CD14-positive monocyte (primary cell): ENCODE measurements at regions not wholly inside any gene's neighbourhood (a gene's known extent, or its start where the extent isn't known, plus 50 kb on each side); places are given as distances from the start of the nearest gene placed in this dataset.
A peak's percentile ranks its signal among the peaks of the same experiment; 100 is the strongest.

Experiments used
- DNase-seq, 3 donors: peaks; one replicate each; pipeline ENCODE4 v3.0.0-alpha.2; 2011 to 2022
- H2AFZ ChIP-seq: 2 replicates; pipeline ENCODE4 v1.6.0; 2012; ENCODE audit warnings: mild to moderate bottlenecking, low read depth, low read length, inconsistent platforms; ENCODE audit not compliant: insufficient read depth, poor library complexity, severe bottlenecking
- H3K27ac ChIP-seq, 2 donors: 1 replicate in 1 of 2; 2 replicates in 1 of 2; pipeline ENCODE4 v1.5.1; 2012 to 2013; ENCODE audit warnings: low read length in 2 of 2, control low read depth in 1 of 2, inconsistent platforms in 1 of 2, low read depth in 1 of 2, mild to moderate bottlenecking in 1 of 2
- H3K27me3 ChIP-seq, 2 donors: one replicate each; pipeline versions ENCODE4 v1.6.0 to v1.6.1; 2011 to 2013; ENCODE audit warnings: low read length in 2 of 2; ENCODE audit not compliant: control insufficient read depth in 2 of 2, insufficient read depth in 2 of 2
- H3K36me3 ChIP-seq, 2 donors: replicated peaks in 1 of 2; 1 replicate in 1 of 2; 2 replicates in 1 of 2; pipeline versions ENCODE4 v1.5.1 to v1.6.1; 2012 to 2013; ENCODE audit warnings: low read length in 2 of 2, control low read depth in 1 of 2, inconsistent platforms in 1 of 2, mild to moderate bottlenecking in 1 of 2; ENCODE audit not compliant: insufficient read depth in 2 of 2, control insufficient read depth in 1 of 2
- H3K4me1 ChIP-seq, 2 donors: 1 replicate in 1 of 2; 2 replicates in 1 of 2; pipeline versions ENCODE4 v1.5.1 to v1.6.1; 2012 to 2013; ENCODE audit warnings: low read length in 2 of 2, control low read depth in 1 of 2, inconsistent platforms in 1 of 2, mild to moderate bottlenecking in 1 of 2, moderate library complexity in 1 of 2; ENCODE audit not compliant: insufficient read depth in 2 of 2, control insufficient read depth in 1 of 2
- H3K4me2 ChIP-seq: replicated peaks from 2 replicates; pipeline ENCODE3; 2012; ENCODE audit warnings: low read length, moderate library complexity, mild to moderate bottlenecking; ENCODE audit not compliant: poor library complexity, severe bottlenecking; ENCODE audit errors: extremely low read depth
- H3K4me3 ChIP-seq, 3 experiments: fragments of 200-600 bp in 1 of 3; sonication (generic) in 1 of 3; replicated peaks in 1 of 3; 1 replicate in 2 of 3; 2 replicates in 1 of 3; pipeline ENCODE4 v1.5.1; 2011 to 2013; ENCODE audit warnings: low read length in 3 of 3, mild to moderate bottlenecking in 3 of 3, control low read depth in 2 of 3, low read depth in 2 of 3, inconsistent platforms in 1 of 3, moderate library complexity in 1 of 3
- H3K79me2 ChIP-seq: 2 replicates; pipeline ENCODE4 v1.6.0; 2012; ENCODE audit warnings: mild to moderate bottlenecking, control low read depth, inconsistent platforms, low read length, moderate library complexity; ENCODE audit not compliant: insufficient read depth
- H3K9ac ChIP-seq: 2 replicates; pipeline ENCODE4 v1.6.0; 2017; ENCODE audit warnings: low read length, mild to moderate bottlenecking; ENCODE audit not compliant: insufficient read depth, poor library complexity, severe bottlenecking
- H3K9me3 ChIP-seq, 2 donors: replicated peaks in 1 of 2; 1 replicate in 1 of 2; 2 replicates in 1 of 2; pipeline versions ENCODE4 v1.5.1 to v1.6.1; 2012 to 2013; ENCODE audit warnings: low read length in 2 of 2, control low read depth in 1 of 2; ENCODE audit not compliant: control insufficient read depth in 1 of 2, insufficient read depth in 1 of 2
- H4K20me1 ChIP-seq: 2 replicates; pipeline ENCODE4 v1.6.0; 2012; ENCODE audit warnings: mild to moderate bottlenecking, low read length, control low read depth, moderate library complexity; ENCODE audit not compliant: insufficient read depth
- H3K27ac Mint-ChIP-seq, 7 donors: one replicate each; pipeline ENCODE4 v1.8.0; 2020; ENCODE audit warnings: mild to moderate bottlenecking in 7 of 7, mixed read lengths in 7 of 7, moderate library complexity in 6 of 7, inconsistent platforms in 2 of 7
- H3K27me3 Mint-ChIP-seq, 3 donors: one replicate each; pipeline ENCODE4 v1.8.0; 2021 to 2022; ENCODE audit warnings: low read depth in 3 of 3, mild to moderate bottlenecking in 3 of 3, mixed read lengths in 3 of 3, moderate library complexity in 3 of 3, inconsistent platforms in 1 of 3
- H3K36me3 Mint-ChIP-seq, 2 donors: one replicate each; pipeline ENCODE4 v1.8.0; 2020; ENCODE audit warnings: mixed read lengths in 2 of 2, inconsistent platforms in 1 of 2, mild to moderate bottlenecking in 1 of 2
- H3K4me1 Mint-ChIP-seq: one replicate; pipeline ENCODE4 v1.8.0; 2020; ENCODE audit warnings: mild to moderate bottlenecking, mixed read lengths
- H3K4me3 Mint-ChIP-seq, 2 donors: one replicate each; pipeline ENCODE4 v1.8.0; 2020; ENCODE audit warnings: mild to moderate bottlenecking in 2 of 2, mixed read lengths in 2 of 2, moderate library complexity in 1 of 2
- H3K9me3 Mint-ChIP-seq, 7 donors: one replicate each; pipeline ENCODE4 v1.8.0; 2020 to 2022; ENCODE audit warnings: mixed read lengths in 7 of 7, mild to moderate bottlenecking in 6 of 7, moderate library complexity in 6 of 7, inconsistent platforms in 2 of 7
- WGBS: methylation state at CpG from one replicate; pipeline ENCODE4 v1.1.5; 2013; ENCODE audit warnings: missing lambda C conversion rate; ENCODE audit not compliant: insufficient coverage; 5-methylcytosine and 5-hydroxymethylcytosine counted together
- intact Hi-C, 2 donors: fragments of 100-400 bp; cut with micrococcal nuclease; formaldehyde crosslinking; loops; one replicate each; pipeline versions ENCODE4 v1.15.0 to v1.15.1; 2023
- TF ChIP-seq, protein P1 (sequence below): fragments of 200-600 bp; IDR thresholded peaks from one replicate; pipeline ENCODE4 v1.8.0; 2022; ENCODE audit warnings: antibody characterized with exemption, mild to moderate bottlenecking

DNA sequence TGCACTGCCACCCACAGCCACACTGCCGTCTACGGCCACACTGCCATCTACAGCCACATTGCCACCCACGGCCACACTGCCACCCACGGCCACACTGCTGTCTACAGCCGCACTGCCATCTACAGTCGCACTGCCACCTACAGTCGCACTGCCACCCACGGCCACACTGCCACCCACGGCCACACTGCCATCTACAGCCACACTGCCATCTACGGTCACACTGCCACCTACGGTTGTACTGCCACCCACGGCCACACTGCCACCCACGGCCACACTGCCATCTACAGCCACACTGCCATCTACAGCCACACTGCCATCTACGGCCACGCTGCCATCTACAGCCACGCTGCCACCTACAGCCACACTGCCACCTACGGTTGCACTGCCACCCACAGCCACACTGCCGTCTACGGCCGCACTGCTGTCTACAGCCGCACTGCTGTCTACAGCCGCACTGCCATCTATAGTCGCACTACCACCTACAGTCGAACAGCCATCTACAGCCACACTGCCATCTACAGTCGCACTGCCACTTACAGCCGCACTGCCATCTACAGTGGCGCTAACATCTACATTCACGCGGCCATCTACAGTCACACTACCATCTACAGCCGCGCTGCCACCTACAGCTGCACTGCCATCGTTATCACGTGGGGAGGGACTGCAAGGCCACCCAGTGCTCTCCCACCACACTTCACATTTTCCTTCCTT is 154.6 kb upstream of the AFDN start:
- H3K9ac ChIP-seq: no peak overlapping the region
- intact Hi-C loops: no loop called here

DNA sequence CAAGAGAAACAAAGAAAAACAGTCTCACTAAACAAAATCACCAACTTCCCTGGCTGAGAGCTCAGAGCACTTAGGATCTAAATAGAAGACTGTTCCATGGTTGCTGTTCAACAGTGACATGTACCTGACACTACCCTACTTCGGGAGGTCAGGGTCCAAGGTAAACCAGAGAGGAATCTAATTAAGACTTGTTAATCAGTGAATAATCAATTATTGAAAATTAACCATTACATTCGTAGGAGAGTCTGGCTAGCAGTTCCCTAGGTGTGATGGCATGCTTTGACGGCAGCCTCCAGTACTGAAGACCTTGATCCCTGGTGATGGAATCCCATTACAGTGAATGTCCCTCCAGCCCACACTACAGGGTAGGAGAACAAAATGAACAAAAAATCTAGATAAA is 154.0 kb upstream of the AFDN start:
- H3K4me2 ChIP-seq: no peak overlapping the region
- DNase-seq: no peak
- intact Hi-C loops: no loop called here

More for the DNA sequence above, 154.6 kb upstream of the AFDN start:
- Mint-ChIP-seq H3K27ac (peak overlapping the region in 1 of 7 donors; percentile 5), H3K27me3 (peaks cover 14 to 22% (median 18%) of the 10 kb centered on the region in 3 donors), H3K36me3 (peaks cover 0 to 6% of the 10 kb centered on the region in 2 donors), H3K9me3 (peaks cover 15 to 34% (median 22%) of the 10 kb centered on the region in 7 donors), H3K4me1 (no peaks in the 10 kb centered on the region), H3K4me3 (no peak overlapping the region)
- no peak for DNase-seq
- Histone ChIP-seq H3K9me3 (peaks cover 18 to 24% of the 10 kb centered on the region in 2 donors), H3K27ac (no peak overlapping the region), H3K36me3 (no peaks in the 10 kb centered on the region), H3K4me1 (no peaks in the 10 kb centered on the region), H3K79me2 (no peaks in the 10 kb centered on the region), H3K27me3 (peaks cover 2 to 18% of the 10 kb centered on the region in 2 donors), H3K4me3 (no peak overlapping the region), H3K4me2 (no peak overlapping the region), H4K20me1 (no peaks in the 10 kb centered on the region), H2AFZ (no peak overlapping the region)
- WGBS: 94% methylated on average over 33 of the region's 33 CpGs
- TF ChIP-seq, protein P1, sequence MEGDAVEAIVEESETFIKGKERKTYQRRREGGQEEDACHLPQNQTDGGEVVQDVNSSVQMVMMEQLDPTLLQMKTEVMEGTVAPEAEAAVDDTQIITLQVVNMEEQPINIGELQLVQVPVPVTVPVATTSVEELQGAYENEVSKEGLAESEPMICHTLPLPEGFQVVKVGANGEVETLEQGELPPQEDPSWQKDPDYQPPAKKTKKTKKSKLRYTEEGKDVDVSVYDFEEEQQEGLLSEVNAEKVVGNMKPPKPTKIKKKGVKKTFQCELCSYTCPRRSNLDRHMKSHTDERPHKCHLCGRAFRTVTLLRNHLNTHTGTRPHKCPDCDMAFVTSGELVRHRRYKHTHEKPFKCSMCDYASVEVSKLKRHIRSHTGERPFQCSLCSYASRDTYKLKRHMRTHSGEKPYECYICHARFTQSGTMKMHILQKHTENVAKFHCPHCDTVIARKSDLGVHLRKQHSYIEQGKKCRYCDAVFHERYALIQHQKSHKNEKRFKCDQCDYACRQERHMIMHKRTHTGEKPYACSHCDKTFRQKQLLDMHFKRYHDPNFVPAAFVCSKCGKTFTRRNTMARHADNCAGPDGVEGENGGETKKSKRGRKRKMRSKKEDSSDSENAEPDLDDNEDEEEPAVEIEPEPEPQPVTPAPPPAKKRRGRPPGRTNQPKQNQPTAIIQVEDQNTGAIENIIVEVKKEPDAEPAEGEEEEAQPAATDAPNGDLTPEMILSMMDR: no peak

More for the DNA sequence above, 154.0 kb upstream of the AFDN start:
- H2AFZ ChIP-seq: no peak overlapping the region
- Mint-ChIP-seq H3K36me3 (peaks cover 0 to 6% of the 10 kb centered on the region in 2 donors), H3K27ac (peak overlapping the region in 1 of 7 donors; percentile 5), H3K27me3 (peaks cover 19 to 28% (median 24%) of the 10 kb centered on the region in 3 donors), H3K9me3 (peaks cover 15 to 34% (median 22%) of the 10 kb centered on the region in 7 donors), H3K4me1 (no peaks in the 10 kb centered on the region), H3K4me3 (no peak overlapping the region)
- H3K27ac ChIP-seq: no peak overlapping the region
- TF ChIP-seq, protein P1: no peak
- H3K4me3 ChIP-seq: no peak overlapping the region
- H3K9me3 ChIP-seq: peaks cover 18 to 24% of the 10 kb centered on the region in 2 donors
- no peaks in the 10 kb centered on the region for H3K4me1 ChIP-seq
- H3K79me2 ChIP-seq: no peaks in the 10 kb centered on the region
- peaks cover 7 to 24% of the 10 kb centered on the region in 2 donors for H3K27me3 ChIP-seq
- H4K20me1 ChIP-seq: no peaks in the 10 kb centered on the region
- no peak overlapping the region for H3K9ac ChIP-seq
- H3K36me3 ChIP-seq: no peaks in the 10 kb centered on the region
- WGBS: no CpG with 5 or more reads among the region's 3 CpGs
